IPS-NIHi7 (cell line): ENCODE measurements at regions not wholly inside any gene's neighbourhood (a gene's known extent, or its start where the extent isn't known, plus 50 kb on each side); places are given as distances from the start of the nearest gene placed in this dataset.
A peak's percentile ranks its signal among the peaks of the same experiment; 100 is the strongest.

Experiments used
- DNase-seq: peaks from one replicate; pipeline ENCODE4 v3.0.0; 2012; ENCODE audit warnings: mixed read lengths; ENCODE audit errors: extremely low spot score

DNA sequence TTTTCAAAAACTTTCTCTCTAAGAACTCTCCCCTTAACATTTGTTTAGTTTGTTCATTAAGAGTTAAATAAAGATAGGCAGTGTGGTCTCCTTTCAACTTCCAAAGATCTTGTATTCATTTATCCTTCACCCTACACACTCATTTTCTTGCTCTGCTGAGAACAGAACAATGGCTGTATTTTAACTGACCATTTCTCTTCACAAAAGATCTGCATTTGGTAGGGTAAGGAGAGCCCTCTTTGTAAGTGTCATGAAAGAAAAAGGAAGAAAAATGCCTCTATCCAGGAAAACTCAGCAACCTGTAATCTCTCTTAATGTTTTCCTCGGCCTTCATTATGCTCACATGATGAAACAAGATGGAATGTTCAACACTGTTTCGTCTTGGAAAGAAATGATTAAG lies 193.7 kb upstream of the TLE4 start:
- DNase-seq, result no peak

DNA sequence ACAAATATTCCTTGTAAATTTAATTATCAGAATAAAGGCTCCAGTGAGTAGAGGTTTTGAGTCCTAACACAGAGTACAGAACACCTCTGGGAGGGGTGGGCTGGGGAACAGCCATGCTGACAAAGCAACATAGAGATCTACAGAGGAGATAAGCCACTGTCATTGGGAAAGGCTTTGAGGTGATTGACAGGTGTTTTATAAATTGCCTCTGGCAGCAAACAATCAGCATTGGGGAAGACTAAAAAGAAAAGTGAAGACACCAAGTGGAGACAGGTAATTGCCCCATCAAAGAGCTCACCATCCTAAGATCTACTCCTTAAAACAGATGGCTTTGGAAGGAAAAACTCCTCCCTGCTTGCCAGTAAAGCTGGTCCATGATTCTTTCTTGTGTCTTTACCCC lies 189.7 kb upstream of the TLE4 start:
- no peak for DNase-seq

DNA sequence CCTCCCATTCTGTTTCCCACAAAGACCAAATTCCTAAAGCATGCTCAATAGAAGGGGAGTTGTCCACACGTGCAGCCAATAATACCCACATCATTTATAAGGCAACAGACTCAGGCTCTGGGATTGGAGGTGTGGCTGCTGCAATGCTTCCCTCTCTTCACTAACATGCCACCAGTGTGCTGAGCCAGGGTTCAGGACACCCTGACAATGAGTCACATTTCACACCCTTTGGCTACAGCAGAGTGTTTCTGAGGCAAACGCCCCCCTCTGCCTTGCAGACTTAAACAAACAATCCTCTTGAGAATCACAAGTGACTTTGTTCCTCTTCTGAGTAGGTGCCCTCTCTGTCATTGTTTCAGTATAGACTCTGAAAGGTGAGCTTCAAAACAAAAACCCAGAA lies 189.3 kb upstream of the TLE4 start:
- DNase-seq, result peak; percentile 28

DNA sequence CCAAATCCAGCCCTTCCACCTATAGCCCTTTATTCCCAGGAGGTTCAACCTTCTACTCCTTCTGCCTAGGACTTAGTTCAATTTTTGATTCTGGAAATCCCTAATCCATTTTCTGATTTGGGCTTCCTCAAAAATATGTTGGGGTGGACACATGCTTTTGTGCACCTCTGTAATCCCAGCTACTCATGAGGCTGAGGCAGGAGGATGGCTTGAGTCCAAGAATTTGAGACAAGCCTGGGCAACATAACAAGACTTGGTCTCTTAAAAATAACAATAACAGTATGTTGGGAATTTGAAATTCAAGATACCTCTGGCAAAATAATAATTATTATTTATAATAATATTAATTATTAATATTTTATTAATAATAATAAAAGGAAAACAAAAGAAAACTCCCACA lies 188.7 kb upstream of the TLE4 start:
- no peak for DNase-seq

DNA sequence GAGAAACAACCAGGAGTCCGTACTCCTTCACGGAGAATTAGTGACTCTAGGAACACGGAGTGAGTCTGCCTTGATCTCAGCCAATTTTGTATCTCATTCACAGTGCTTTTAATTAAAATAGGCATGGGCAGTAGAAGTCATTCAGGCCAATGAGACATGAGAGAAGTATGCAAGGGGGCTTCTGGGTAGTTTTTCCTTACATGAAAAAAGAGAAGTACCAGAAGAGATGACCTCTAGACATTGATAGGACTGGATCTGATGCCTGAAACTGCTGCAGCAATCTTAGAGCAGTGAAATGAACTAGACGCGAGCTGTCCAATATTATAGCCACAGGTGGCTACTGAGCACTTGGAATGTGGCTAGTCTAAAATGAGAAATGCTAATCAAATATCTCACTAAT lies 187.7 kb upstream of the TLE4 start:
- DNase-seq, result no peak

DNA sequence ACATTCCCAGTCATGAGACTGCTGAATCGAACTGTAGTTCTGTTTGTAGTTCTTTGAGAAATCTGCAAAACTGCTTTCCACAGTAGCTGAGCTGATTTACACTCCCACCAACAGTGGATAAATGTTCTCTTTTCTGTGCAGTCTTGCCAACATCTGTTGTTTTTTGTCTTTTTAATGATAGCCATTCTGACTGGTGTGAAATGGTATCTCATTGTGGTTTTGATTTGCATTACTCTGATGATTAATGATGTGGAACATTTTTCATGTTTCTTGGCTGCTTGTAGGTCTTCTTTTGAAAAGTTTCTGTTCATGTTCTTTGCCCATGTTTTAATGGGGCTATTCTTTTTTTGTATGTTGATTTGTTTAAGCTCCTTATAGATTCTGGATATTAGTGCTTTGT lies 187.3 kb upstream of the TLE4 start:
- no peak for DNase-seq

DNA sequence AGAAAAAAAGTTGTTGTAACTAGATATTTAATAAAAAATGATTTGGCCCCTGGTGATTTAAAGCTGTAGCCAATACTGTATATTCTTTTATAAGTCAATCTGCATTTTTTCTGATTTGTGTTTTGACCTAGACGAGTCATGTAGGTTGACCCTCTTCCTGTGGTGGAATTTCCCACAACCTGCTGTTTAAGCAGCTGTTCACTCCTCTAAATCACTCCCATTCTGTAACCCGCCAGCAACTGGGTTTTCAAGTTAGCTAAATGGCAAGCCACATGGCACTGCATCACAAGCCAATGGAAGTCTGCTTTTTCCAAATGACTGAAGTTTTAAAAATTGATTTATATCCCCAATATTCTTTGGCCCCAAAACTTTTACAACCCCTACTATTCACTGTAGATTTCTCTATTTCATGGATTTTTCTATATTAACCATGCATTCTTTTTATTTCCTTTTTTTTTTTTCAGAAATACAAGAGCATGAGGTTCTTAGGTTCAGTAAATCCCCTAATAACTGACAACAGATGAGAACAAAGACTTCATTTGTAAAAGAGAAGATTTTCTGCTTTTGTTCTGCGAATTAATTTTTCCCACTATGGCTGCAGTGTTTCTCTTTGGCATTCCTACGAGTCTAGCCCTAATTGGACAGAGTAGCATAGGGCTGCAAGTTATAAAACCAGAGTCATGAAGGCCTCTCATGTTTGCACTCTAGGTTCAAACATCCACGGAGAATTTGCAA lies 184.5 kb upstream of the TLE4 start:
- DNase-seq, result no peak

DNA sequence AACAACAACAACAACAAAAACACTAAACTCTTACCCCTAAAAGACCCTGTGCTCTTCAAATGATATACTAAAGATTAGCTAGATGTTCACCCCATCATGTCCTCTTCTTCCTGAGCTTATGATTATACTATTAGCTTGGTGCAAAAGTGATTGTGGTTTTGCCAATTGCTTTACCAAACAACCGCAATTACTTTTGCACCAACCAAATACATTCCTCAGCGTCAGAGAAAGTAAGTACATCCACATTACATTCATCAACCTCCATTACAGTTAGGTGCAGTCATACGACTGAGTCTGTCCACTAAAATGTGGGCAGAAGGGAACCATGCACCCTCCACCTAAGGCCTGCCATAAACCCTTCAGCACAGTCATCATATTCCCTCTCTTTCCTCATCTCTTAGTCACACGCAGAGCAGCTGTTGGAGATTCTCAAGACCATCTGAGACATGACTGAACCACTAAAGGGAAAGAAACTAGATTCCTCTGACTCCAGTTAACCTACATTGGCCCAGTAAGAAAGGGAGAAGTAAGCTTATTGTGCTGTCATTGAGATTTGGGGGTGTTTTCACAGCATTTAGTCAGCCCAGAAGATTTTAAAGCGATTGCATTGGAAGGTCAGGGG lies 181.6 kb upstream of the TLE4 start:
- no peak for DNase-seq

DNA sequence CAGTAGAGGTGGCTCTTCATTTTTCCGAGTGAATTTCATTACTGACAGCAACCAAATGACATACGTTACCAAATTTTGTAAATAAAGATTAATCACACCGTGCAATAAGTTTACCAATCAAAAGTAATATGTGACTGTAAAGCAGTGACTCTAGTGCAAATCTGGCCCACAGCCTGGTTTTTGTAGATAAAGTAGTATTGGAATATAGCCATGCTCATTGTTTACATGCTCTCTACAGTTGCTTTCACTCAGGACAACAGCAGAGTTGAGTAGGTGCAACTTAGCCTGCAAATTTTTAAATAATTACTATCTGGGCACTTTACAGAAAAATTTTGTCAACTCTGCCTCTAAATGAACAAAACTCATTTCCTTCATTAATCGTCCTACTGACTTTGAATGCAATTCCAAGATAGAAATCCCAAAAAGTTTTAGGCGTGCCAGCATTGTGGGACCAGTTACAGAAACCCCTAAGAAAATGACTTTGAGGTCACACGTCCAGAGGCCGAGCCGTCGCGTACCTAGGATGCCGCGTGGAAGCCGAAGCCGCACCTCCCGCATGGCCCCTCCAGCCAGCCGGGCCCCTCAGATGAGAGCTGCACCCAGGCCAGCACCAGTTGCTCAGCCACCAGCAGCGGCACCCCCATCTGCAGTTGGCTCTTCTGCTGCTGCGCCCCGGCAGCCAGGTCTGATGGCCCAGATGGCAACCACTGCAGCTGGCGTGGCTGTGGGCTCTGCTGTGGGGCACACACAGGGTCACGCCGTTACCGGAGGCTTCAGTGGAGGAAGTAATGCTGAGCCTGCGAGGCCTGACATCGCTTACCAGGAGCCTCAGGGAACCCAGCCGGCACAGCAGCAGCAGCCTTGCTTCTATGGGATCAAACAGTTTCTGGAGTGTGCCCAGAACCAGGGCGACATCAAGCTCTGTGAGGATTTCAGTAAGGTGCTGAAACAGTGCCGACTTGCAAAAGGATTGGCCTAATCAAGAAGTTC lies 180.7 kb upstream of the TLE4 start:
- no peak for DNase-seq

DNA sequence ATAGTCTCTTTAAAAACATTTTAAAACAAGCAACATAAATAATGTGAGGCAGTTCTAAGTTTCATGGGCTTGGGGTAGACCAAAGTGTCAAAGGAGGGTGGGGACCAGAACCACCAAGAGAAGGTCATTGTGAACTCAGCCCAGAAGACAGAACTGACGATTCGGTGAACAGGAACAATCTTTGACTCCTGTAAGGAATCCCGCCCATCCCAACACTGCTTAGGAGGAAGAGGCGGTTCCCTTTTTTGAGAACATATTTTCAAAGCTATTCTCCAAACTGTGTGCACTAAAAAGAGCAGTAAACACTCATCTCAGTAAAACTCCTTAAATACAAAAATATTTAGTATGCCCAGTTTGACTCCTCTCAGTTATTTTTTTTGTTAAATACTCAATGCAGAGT lies 176.5 kb upstream of the TLE4 start:
- no peak for DNase-seq

DNA sequence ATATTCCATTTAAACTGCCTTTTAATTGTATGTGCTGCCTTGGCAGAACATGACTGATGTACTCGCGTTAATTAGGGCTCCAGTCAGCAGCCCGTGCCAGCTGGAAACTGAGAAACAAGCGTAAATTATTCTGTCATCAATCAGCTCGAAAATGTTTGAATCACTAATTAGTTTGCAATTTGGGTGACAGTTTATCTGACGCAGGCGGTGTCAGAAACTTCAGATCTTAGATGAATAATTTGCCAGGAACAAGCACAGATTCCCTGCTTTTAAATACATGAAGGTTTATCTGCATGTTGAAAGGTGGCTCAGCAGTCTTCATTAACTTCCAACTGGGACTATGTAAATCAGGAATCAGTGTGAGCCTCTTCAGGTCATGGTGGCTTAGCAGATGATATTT lies 176.0 kb upstream of the TLE4 start:
- no peak for DNase-seq

DNA sequence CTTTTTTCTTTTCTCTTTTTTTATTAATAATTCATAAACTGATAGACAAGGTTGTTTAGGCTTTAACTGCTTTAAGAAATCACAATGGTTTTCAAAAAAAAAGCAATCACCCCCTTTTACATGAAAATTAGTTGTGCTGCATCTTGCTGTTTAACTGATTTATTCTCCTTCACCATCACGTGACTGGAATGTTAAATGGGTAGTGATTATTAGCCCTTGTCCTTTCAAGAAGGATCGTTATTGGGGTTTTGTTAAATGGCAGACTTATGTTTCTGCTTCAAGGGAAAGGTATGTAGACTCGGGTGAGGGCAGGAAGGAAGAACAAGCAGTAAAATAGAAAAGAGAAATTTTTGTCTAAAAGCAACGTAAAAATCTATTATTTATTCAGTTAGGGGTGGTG lies 175.6 kb upstream of the TLE4 start:
- DNase-seq, result no peak

DNA sequence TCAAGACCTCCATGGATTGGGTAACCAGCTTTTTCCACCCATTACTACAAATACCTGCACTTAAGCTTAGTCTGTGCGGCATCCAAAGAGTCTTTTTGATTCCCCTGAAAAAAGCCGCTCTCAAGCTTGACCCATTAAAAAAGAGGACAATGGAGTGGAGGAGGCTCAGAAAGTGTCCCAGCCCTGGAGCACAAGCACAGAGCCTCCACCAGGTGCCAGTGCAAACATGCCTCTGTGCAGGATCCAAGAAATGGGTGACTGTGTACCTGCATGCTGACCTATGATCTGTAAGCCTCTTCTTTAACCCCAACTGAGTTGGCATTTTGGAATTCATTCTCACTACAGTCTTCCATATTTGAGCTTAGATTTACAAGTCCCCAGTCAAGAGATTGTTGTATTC lies 168.3 kb upstream of the TLE4 start:
- no peak for DNase-seq

DNA sequence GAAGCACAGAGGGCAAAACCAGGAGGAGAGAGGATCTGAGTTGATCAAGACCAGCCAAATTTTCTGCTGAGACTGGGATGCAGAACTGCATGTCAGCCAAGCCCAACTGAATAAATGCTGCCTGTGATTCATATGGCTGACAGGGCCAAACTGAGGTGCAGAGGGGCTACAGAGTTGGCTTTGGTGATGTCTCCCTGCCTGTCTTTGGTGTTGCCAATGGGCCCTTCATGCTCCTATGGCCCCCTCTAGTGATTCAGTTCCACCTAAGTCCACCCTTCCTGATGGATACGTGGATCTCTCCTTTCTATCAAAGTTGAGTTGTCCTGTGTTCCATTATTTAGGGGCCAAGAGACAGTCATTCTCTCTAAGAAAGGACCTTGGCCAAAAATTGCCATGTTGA lies 163.6 kb upstream of the TLE4 start:
- DNase-seq, result peak; percentile 53

DNA sequence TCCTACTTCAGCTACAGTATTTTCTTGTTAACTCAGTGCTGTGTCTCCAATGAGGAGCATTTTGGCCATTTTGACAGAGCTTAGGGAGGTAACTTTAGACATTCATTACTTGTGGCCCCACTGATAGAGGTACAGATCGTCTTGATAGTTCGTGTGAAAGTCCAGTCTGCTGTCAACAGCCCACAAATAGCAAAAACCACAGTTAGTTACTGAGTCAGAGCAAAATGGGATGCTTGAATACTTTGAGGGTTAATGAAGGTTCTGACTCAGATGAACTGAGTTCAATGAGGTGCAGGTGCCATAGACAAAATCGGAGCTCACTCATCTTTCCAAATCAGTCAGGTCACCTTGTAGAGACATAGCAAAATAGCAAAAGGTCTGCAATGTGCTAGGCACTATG lies 163.1 kb upstream of the TLE4 start:
- DNase-seq, result no peak

DNA sequence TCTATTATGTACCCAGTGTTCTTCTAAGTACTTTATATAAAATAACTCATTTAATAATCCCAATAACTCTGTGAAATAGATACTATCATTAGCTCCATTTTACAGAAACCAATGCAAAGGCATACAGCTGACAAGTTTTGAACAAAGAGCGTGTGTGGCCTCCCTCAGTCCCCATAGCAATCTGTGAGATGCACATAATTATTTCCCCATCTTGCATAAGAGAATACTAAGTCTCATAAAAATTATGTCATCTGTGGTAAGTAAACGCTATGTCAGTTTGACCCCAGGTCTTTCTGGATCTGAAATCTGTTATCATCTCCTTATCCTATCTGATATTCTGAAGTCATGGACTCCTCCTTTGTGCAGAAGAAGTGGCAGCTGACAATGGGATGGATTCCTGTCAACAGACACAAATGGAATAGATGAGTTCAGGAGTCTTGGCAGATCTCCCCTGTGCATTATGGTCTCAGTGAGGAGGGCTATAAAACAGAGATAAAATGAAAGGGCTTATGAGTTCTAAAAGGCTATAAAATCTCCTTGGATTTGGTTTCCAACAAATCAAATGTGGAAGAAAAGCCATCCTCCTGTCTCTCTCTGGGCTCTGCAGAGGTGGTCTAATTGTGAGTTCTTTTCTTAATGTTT lies 162.5 kb upstream of the TLE4 start:
- no peak for DNase-seq

DNA sequence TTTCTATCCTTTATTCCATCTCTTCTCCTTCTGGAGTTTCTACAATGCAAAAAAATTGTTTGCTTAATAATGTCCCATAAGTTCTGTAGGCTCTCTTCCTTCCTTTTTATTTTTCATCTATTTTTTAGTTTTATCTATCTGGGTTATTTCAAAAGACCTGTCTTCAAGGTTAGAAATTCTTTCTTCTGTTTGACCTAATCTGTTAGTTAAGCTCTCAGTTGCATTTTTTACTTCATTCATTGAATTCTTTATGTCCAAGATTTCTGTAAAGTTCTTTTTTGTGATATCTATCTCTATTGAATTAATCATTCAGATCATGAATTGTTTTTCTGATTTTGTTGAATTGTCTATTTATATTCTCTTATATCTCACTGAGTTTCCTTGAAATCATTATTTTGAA lies 145.9 kb upstream of the TLE4 start:
- DNase-seq, result no peak

DNA sequence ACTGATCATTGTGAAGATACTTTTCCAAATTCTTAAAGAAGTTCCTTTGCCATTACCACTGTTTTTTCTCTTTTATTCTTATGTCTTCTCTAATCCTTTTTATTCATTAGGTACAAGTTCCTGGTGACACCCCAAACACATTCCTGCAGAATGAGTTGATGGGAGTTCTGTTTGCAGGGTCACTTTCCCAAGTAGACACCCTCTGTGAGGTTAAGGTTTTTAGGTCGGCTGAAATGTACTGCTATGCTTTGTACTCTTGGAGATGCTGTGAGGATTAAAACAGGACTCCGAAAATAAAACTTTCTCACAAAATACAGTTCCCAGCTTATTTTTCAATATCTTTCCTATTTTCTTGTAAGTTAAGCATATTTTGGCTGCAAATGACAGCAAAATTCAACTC lies 143.3 kb upstream of the TLE4 start:
- DNase-seq, result no peak

DNA sequence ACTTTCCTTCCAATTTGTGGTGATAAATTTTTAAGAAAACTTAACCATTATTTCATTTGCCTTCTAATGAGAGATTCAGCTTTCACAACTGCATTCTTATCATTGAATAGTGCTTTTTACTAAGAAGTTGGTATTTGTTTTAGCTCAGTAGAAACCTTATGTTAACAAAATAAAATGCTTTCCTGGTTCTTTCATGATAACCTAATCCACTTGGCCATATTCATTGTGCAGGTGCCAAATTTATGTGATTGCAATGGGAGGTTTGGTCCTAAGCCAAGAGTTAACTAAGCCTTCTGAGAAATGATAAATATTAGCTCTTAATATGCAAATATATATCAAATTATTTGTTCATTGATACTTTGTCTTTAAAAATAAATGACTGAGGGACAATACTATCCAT lies 141.1 kb upstream of the TLE4 start:
- DNase-seq, result no peak

DNA sequence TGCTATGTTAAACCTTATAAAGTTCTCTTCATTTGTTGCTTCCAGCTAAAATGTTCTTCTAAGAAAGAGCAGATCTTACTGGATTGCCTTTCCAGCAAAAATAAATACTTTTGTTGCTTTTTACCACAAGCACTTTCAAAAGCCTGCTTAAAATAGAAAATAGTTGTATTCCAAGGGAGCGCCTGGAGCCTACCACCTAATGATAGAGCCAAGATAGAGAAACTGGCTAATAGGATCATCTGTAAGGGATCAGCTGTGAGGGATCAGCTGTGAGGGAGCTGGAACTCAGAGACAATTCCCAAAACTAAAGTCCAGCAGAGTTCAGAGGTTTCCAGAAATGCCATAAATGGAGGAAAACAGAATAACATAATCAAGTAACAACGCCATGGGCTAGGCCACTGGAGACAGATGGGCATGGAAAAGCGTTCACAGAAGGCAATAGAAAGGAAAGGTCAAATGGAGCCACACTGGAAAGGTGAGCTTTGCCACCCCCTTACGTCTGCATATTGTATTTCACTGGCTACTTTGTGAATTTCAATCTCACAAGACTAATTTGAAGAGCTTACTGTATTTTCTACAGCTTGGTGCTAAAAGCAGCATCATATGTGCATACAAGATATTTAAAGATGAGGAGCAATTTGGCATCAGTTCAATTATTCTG lies 140.6 kb upstream of the TLE4 start:
- DNase-seq, result no peak

DNA sequence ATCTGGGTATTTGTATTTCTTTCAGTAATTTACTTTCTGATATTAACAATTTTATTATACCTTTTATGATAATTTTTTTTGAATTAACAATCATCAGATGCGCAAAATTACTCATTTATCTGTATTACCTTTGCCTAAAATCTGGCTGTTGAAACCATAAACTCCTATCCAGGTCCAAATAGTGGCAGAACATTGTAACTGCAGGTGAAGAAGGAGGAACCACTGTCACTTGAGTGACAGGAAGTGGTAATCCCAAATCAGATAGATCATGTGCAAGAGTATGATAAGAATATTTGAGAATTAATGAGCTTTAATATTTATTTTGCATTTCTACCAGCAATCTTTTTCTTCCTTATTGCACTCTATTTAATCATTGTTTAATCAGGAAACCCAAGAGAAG lies 139.3 kb upstream of the TLE4 start:
- no peak for DNase-seq

DNA sequence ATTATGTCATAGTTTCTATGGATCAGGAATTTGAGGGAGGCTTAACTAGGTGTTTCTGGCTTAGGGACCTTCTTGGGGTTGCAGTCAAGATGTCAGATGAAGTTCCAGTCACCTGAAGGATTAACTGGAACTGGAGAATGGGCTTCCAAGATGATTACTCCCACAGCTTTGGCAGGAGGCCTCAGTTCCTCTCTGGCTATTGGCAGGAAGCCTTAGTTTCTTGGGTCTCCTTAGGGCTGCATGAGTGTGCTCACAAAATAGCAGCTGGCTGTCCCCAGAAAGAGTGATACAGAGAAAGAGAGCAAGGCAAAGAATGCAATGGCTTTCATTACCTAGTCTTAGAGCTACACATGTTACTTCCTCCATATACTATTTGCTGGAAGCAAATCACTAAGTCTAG lies 138.1 kb upstream of the TLE4 start:
- no peak for DNase-seq
